H1 (cell line): ENCODE measurements at regions not wholly inside any gene's neighbourhood (a gene's known extent, or its start where the extent isn't known, plus 50 kb on each side); places are given as distances from the start of the nearest gene placed in this dataset.

Experiments used
- CTCF ChIA-PET: fragments of 300-600 bp; sonication (Branson Sonifier 250); formaldehyde crosslinking; loops from one replicate; lab custom pipeline; 2021; ENCODE audit not compliant: partially characterized antibody; lab: Charles Lee
- POLR2A ChIA-PET: fragments of 300-600 bp; sonication (Branson Sonifier 250); formaldehyde crosslinking; loops from one replicate; lab custom pipeline; 2021; ENCODE audit warnings: inconsistent platforms; ENCODE audit not compliant: partially characterized antibody; lab: Charles Lee
- DNase-seq, 2 experiments: peaks; one replicate each; pipeline versions ENCODE4 v3.0.0 to v3.0.0-alpha.2; 2010 to 2022; ENCODE audit warnings: low spot score in 2 of 2, low read depth in 1 of 2, mixed read lengths in 1 of 2
- FAIRE-seq: peaks from 2 replicates; lab custom pipeline; 2011; peaks lifted over from hg19 to GRCh38; lab: Jason Lieb, UNC
- H2AFZ ChIP-seq: 2 replicates; pipeline ENCODE4 v1.8.1; 2012; ENCODE audit warnings: low read length, inconsistent platforms
- H2AK5ac ChIP-seq: 2 replicates; pipeline ENCODE4 v1.6.1; 2013; ENCODE audit warnings: low read depth, low read length
- H2BK120ac ChIP-seq: replicated peaks from 2 replicates; pipeline ENCODE3; 2013; ENCODE audit warnings: low read depth, low read length, inconsistent platforms
- H2BK12ac ChIP-seq: 2 replicates; pipeline ENCODE4 v1.6.1; 2013; ENCODE audit warnings: low read depth, low read length
- H2BK15ac ChIP-seq: 2 replicates; pipeline ENCODE4 v1.6.1; 2013; ENCODE audit warnings: low read length
- H2BK20ac ChIP-seq: 2 replicates; pipeline ENCODE4 v1.6.1; 2013; ENCODE audit warnings: low read length
- H2BK5ac ChIP-seq: 2 replicates; pipeline ENCODE4 v1.6.1; 2013; ENCODE audit warnings: low read depth, low read length
- H3K14ac ChIP-seq: 2 replicates; pipeline ENCODE4 v1.6.1; 2013; ENCODE audit warnings: inconsistent platforms; ENCODE audit not compliant: insufficient read length
- H3K18ac ChIP-seq: 2 replicates; pipeline ENCODE4 v1.6.1; 2013; ENCODE audit warnings: low read length; ENCODE audit errors: extremely low read depth
- H3K23ac ChIP-seq: 2 replicates; pipeline ENCODE4 v1.6.1; 2013; ENCODE audit warnings: inconsistent platforms; ENCODE audit not compliant: insufficient read length
- H3K23me2 ChIP-seq: 2 replicates; pipeline ENCODE4 v1.6.1; 2013; ENCODE audit warnings: low read depth, low read length
- H3K27ac ChIP-seq: 2 replicates; pipeline ENCODE4 v1.6.1; 2011; ENCODE audit warnings: low read depth, low read length, inconsistent platforms
- H3K27me3 ChIP-seq, 4 experiments: replicated peaks in 1 of 4; 1 replicate in 1 of 4; 2 replicates in 3 of 4; pipeline versions ENCODE4 v1.6.1 to v1.8.1; 2011 to 2013; ENCODE audit warnings: low read length in 3 of 4, mild to moderate bottlenecking in 3 of 4, inconsistent platforms in 2 of 4, mixed read lengths in 2 of 4, moderate library complexity in 1 of 4; ENCODE audit not compliant: control insufficient read depth in 3 of 4, insufficient read depth in 3 of 4; ENCODE audit errors: extremely low read depth in 1 of 4
- H3K36me3 ChIP-seq, 4 experiments: 2 replicates each; pipeline versions ENCODE4 v1.6.1 to v1.8.1; 2011 to 2013; ENCODE audit warnings: mild to moderate bottlenecking in 4 of 4, low read length in 3 of 4, moderate library complexity in 2 of 4, control low read depth in 1 of 4, inconsistent platforms in 1 of 4; ENCODE audit not compliant: insufficient read depth in 4 of 4, control insufficient read depth in 2 of 4
- H3K4ac ChIP-seq: replicated peaks from 2 replicates; pipeline ENCODE3; 2013; ENCODE audit warnings: low read length, low read depth, mixed read lengths, inconsistent platforms; ENCODE audit not compliant: insufficient read length
- H3K4me1 ChIP-seq, 4 experiments: replicated peaks in 1 of 4; 1 replicate in 1 of 4; 2 replicates in 3 of 4; pipeline versions ENCODE4 v1.6.1 to v1.8.1; 2011 to 2013; ENCODE audit warnings: low read length in 3 of 4, inconsistent platforms in 2 of 4, mixed read lengths in 1 of 4; ENCODE audit not compliant: insufficient read depth in 4 of 4, control insufficient read depth in 3 of 4
- H3K4me2 ChIP-seq, 2 experiments: 2 replicates each; pipeline versions ENCODE4 v1.6.1 to v1.8.1; 2011 to 2013; ENCODE audit warnings: low read depth in 2 of 2, low read length in 2 of 2, control low read depth in 1 of 2, inconsistent platforms in 1 of 2, mild to moderate bottlenecking in 1 of 2; ENCODE audit not compliant: insufficient read depth in 1 of 2
- H3K4me3 ChIP-seq, 4 experiments: fragments of 200-600, 300-600 bp in 1 of 4; sonication (generic), shearing (Covaris generic), sonication (Bioruptor Twin) in 1 of 4; 2 replicates each; pipeline versions ENCODE4 v1.5.1 to v1.8.1; 2011 to 2016; ENCODE audit warnings: low read length in 4 of 4, low read depth in 3 of 4, control low read depth in 2 of 4, inconsistent platforms in 2 of 4, mild to moderate bottlenecking in 2 of 4, mixed read lengths in 1 of 4, moderate library complexity in 1 of 4; ENCODE audit not compliant: insufficient read depth in 2 of 4; ENCODE audit errors: extremely low read depth in 1 of 4
- H3K56ac ChIP-seq: replicated peaks from 2 replicates; pipeline ENCODE3; 2013; ENCODE audit warnings: low read depth, mild to moderate bottlenecking, mixed read lengths, low read length, inconsistent platforms; ENCODE audit not compliant: insufficient read length
- H3K79me1 ChIP-seq: 2 replicates; pipeline ENCODE4 v1.6.1; 2013; ENCODE audit warnings: low read depth, low read length, control low read depth
- H3K79me2 ChIP-seq, 2 experiments: 2 replicates each; pipeline versions ENCODE4 v1.6.1 to v1.8.1; 2012 to 2013; ENCODE audit warnings: low read length in 2 of 2, mild to moderate bottlenecking in 2 of 2, inconsistent platforms in 1 of 2; ENCODE audit not compliant: insufficient read depth in 2 of 2, control insufficient read depth in 1 of 2
- H3K9ac ChIP-seq, 4 experiments: replicated peaks in 1 of 4; 1 replicate in 1 of 4; 2 replicates in 3 of 4; pipeline versions ENCODE4 v1.6.1 to v1.8.1; 2011 to 2013; ENCODE audit warnings: low read depth in 3 of 4, low read length in 3 of 4, control low read depth in 2 of 4, mild to moderate bottlenecking in 2 of 4, moderate library complexity in 2 of 4, inconsistent platforms in 1 of 4; ENCODE audit errors: extremely low read depth in 1 of 4
- H3K9me3 ChIP-seq, 2 experiments: 2 replicates each; pipeline versions ENCODE4 v1.6.1 to v1.8.1; 2012 to 2013; ENCODE audit warnings: mild to moderate bottlenecking in 2 of 2, moderate library complexity in 2 of 2, control low read depth in 1 of 2, inconsistent platforms in 1 of 2, low read depth in 1 of 2, low read length in 1 of 2, mixed read lengths in 1 of 2; ENCODE audit not compliant: insufficient read depth in 2 of 2
- H4K20me1 ChIP-seq, 2 experiments: replicated peaks in 1 of 2; 2 replicates each; pipeline versions ENCODE3 to v1.8.1; 2011 to 2013; ENCODE audit warnings: inconsistent platforms in 2 of 2, low read length in 2 of 2, mild to moderate bottlenecking in 1 of 2; ENCODE audit not compliant: insufficient read depth in 2 of 2, control insufficient read depth in 1 of 2
- H4K5ac ChIP-seq: 2 replicates; pipeline ENCODE4 v1.6.1; 2013; ENCODE audit warnings: low read length, low read depth, mixed read lengths, inconsistent platforms; ENCODE audit not compliant: insufficient read length
- H4K8ac ChIP-seq: 2 replicates; pipeline ENCODE4 v1.8.0; 2013; ENCODE audit warnings: mild to moderate bottlenecking, moderate library complexity, low read length, inconsistent platforms; ENCODE audit not compliant: insufficient read depth; ENCODE audit errors: extremely low read depth
- H4K91ac ChIP-seq: replicated peaks from 2 replicates; pipeline ENCODE3; 2013; ENCODE audit warnings: low read length, mixed read lengths, inconsistent platforms; ENCODE audit not compliant: insufficient read length
- ATF2 ChIP-seq: IDR thresholded peaks from 2 replicates; pipeline ENCODE4 v1.6.1; 2012; ENCODE audit warnings: low read length, inconsistent platforms
- CHD1 ChIP-seq: IDR thresholded peaks from 2 replicates; pipeline ENCODE4 v1.6.1; 2012; ENCODE audit warnings: low read depth, low read length, improper control_type of control experiment
- CREB1 ChIP-seq: IDR thresholded peaks from 2 replicates; pipeline ENCODE4 v1.6.1; 2012; ENCODE audit warnings: inconsistent platforms
- EP300 ChIP-seq, 2 experiments: IDR thresholded peaks; 1 replicate in 1 of 2; 2 replicates in 1 of 2; pipeline ENCODE4 v1.6.1; 2011 to 2012; ENCODE audit warnings: low read depth in 2 of 2, low read length in 2 of 2, mild to moderate bottlenecking in 2 of 2, borderline replicate concordance in 1 of 2, inconsistent platforms in 1 of 2, moderate library complexity in 1 of 2
- YY1 ChIP-seq: IDR thresholded peaks from 2 replicates; pipeline ENCODE4 v1.6.1; 2011; ENCODE audit warnings: low read depth, mild to moderate bottlenecking, low read length
- WGBS, 2 experiments: shearing (Covaris generic) in 1 of 2; methylation state at CpG; one replicate each; pipeline versions ENCODE4 v1.1.6 to v1.1.7; 2013 to 2015; ENCODE audit warnings: low lambda C conversion rate in 2 of 2, mixed read lengths in 2 of 2, inconsistent platforms in 1 of 2, low coverage in 1 of 2, missing lambda C conversion rate in 1 of 2; ENCODE audit not compliant: insufficient replicate concordance in 2 of 2, insufficient coverage in 1 of 2, insufficient read length in 1 of 2; ENCODE audit errors: extremely low coverage in 1 of 2, missing lambda C conversion rate in 1 of 2; 5-methylcytosine and 5-hydroxymethylcytosine counted together

GRCh38 chr10:125299461-125299860 lies 139.1 kb upstream of the CTBP2 start:
- no peak overlapping the region for H2BK12ac ChIP-seq
- no peak overlapping the region for H2AK5ac ChIP-seq
- H3K23me2 ChIP-seq: no peaks in the 10 kb centered on the region
- no peak for TF ChIP-seq ATF2
- TF ChIP-seq EP300 (IDR thresholded peaks at IDR 0.05; ENCODE audit: borderline replicate concordance in 1 of 2, low read depth in 2 of 2, low read length in 2 of 2): no peak
- no peak for TF ChIP-seq CREB1
- TF ChIP-seq YY1: no peak
- TF ChIP-seq CHD1: no peak
- H3K4ac ChIP-seq: no peak overlapping the region
- H4K8ac ChIP-seq: no peak overlapping the region
- FAIRE-seq: no peak
- DNase-seq: no peak
- H2AFZ ChIP-seq: no peak overlapping the region
- no peak overlapping the region for H3K56ac ChIP-seq
- no peaks in the 10 kb centered on the region for H3K9me3 ChIP-seq
- H2BK20ac ChIP-seq: no peak overlapping the region
- no peaks in the 10 kb centered on the region for H3K79me1 ChIP-seq
- H3K27ac ChIP-seq: no peak overlapping the region
- ChIA-PET CTCF (no interaction called here), POLR2A (no interaction called here)
- no peak overlapping the region for H3K4me2 ChIP-seq
- no peak overlapping the region for H3K18ac ChIP-seq
- H4K91ac ChIP-seq: no peak overlapping the region
- 86% methylated on average over 2 of the region's 2 CpGs; no CpG with 5 or more reads in 1 of the 2 experiments for WGBS, 2 experiments
- no peaks in the 10 kb centered on the region for H3K36me3 ChIP-seq
- no peak overlapping the region for H3K14ac ChIP-seq
- no peaks in the 10 kb centered on the region for H3K4me1 ChIP-seq
- H3K4me3 ChIP-seq: no peak overlapping the region
- no peaks in the 10 kb centered on the region for H3K27me3 ChIP-seq
- H4K20me1 ChIP-seq: no peaks in the 10 kb centered on the region
- no peak overlapping the region for H3K9ac ChIP-seq
- H2BK15ac ChIP-seq: no peak overlapping the region
- no peaks in the 10 kb centered on the region for H3K79me2 ChIP-seq
- H2BK120ac ChIP-seq: no peak overlapping the region
- no peak overlapping the region for H4K5ac ChIP-seq
- H2BK5ac ChIP-seq: no peak overlapping the region
- no peak overlapping the region for H3K23ac ChIP-seq
